ENCODE measurements at regions not wholly inside any gene's neighbourhood (a gene's known extent, or its start where the extent isn't known, plus 50 kb on each side); places are given as distances from the start of the nearest gene placed in this dataset.
A peak's percentile ranks its signal among the peaks of the same experiment; 100 is the strongest.

GRCh38 chr3:28028554-28028953, 212.9 kb upstream of the CMC1 start:
- DNase-seq (ENCODE audit: low spot score) = no peak

GRCh38 chr3:28033059-28033784, 208.2 kb upstream of the CMC1 start:
- no peak for DNase-seq (ENCODE audit: low spot score)

GRCh38 chr3:28036599-28037575, 204.5 kb upstream of the CMC1 start:
- no peak for DNase-seq (ENCODE audit: low spot score)

GRCh38 chr3:28039234-28039633, 202.2 kb upstream of the CMC1 start:
- no peak for DNase-seq (ENCODE audit: low spot score)

- no peak for DNase-seq (ENCODE audit: low spot score)
Observed at GRCh38 chr3:28039829-28040228, 201.6 kb upstream of the CMC1 start.

- DNase-seq (ENCODE audit: low spot score) = no peak
Observed at GRCh38 chr3:28042095-28042635, 199.3 kb upstream of the CMC1 start.

GRCh38 chr3:28042707-28043106, 198.7 kb upstream of the CMC1 start:
- DNase-seq (ENCODE audit: low spot score) = peak; percentile 72

GRCh38 chr3:28050120-28050519, 191.3 kb upstream of the CMC1 start:
- DNase-seq (ENCODE audit: low spot score) = no peak

- peak; percentile 15 for DNase-seq (ENCODE audit: low spot score)
Observed at GRCh38 chr3:28050885-28051284, 190.5 kb upstream of the CMC1 start.

- DNase-seq (ENCODE audit: low spot score) = no peak
Observed at GRCh38 chr3:28053759-28054158, 187.7 kb upstream of the CMC1 start.

- DNase-seq (ENCODE audit: low spot score) = no peak
Observed at GRCh38 chr3:28056806-28057205, 184.6 kb upstream of the CMC1 start.

GRCh38 chr3:28057539-28057938, 183.9 kb upstream of the CMC1 start:
- DNase-seq (ENCODE audit: low spot score) = no peak

GRCh38 chr3:28059199-28059598, 182.2 kb upstream of the CMC1 start:
- peak; percentile 49 for DNase-seq (ENCODE audit: low spot score)

- no peak for DNase-seq (ENCODE audit: low spot score)
Observed at GRCh38 chr3:28066020-28066419, 175.4 kb upstream of the CMC1 start.

GRCh38 chr3:28067014-28067413, 174.4 kb upstream of the CMC1 start:
- DNase-seq (ENCODE audit: low spot score) = no peak

GRCh38 chr3:28068342-28068741, 173.1 kb upstream of the CMC1 start:
- no peak for DNase-seq (ENCODE audit: low spot score)

- no peak for DNase-seq (ENCODE audit: low spot score)
Observed at GRCh38 chr3:28069438-28069837, 172.0 kb upstream of the CMC1 start.

- no peak for DNase-seq (ENCODE audit: low spot score)
Observed at GRCh38 chr3:28076246-28076645, 165.2 kb upstream of the CMC1 start.

- no peak for DNase-seq (ENCODE audit: low spot score)
Observed at GRCh38 chr3:28077572-28077971, 163.8 kb upstream of the CMC1 start.

- DNase-seq (ENCODE audit: low spot score) = no peak
Observed at GRCh38 chr3:28078536-28078935, 162.9 kb upstream of the CMC1 start.

- DNase-seq (ENCODE audit: low spot score) = no peak
Observed at GRCh38 chr3:28080716-28081115, 160.7 kb upstream of the CMC1 start.

GRCh38 chr3:28081533-28081947, 159.9 kb upstream of the CMC1 start:
- DNase-seq (ENCODE audit: low spot score) = no peak
